Peyer's patch (tissue), 4 donors: ENCODE measurements at regions not wholly inside any gene's neighbourhood (a gene's known extent, or its start where the extent isn't known, plus 50 kb on each side); places are given as distances from the start of the nearest gene placed in this dataset.

Experiments used
- CTCF ChIP-seq, 6 experiments: fragments of 450-650 bp in 4 of 6; fragments of 200-600 bp in 2 of 6; sonication (generic) in 1 of 6; IDR thresholded peaks; one replicate each; pipeline ENCODE4 v1.5.1; 2017 to 2019; ENCODE audit warnings: antibody characterized with exemption in 6 of 6, mild to moderate bottlenecking in 3 of 6, moderate library complexity in 1 of 6
- POLR2A ChIP-seq, 2 donors: fragments of 450-650 bp; IDR thresholded peaks; one replicate each; pipeline ENCODE4 v1.5.1; 2017; ENCODE audit warnings: antibody characterized with exemption in 2 of 2, mild to moderate bottlenecking in 2 of 2, moderate library complexity in 2 of 2

- TF ChIP-seq CTCF (IDR thresholded peaks at IDR 0.05) (no peak), POLR2A (IDR thresholded peaks at IDR 0.05) (no peak)
Observed at GRCh38 chr19:28867978-28868377, 345.0 kb downstream of the UQCRFS1 start.
